Activated T-helper 1 cell treated with anti-CD3 and anti-CD28 coated beads, Interleukin-12 subunit alpha, Interleukin-12 subunit beta, Interleukin-2, Interleukin-4 antibody, amounts not matched to agents 30 ng/mL and 10 ng/mL and 1 ng/mL, durations not matched to agents 14 hours and 24 hours and 36 hours (primary cell): ENCODE measurements at regions not wholly inside any gene's neighbourhood (a gene's known extent, or its start where the extent isn't known, plus 50 kb on each side); places are given as distances from the start of the nearest gene placed in this dataset.

ENCODE experiments used
- DNase-seq: peaks from one replicate; pipeline ENCODE4 v3.0.0; 2021; ENCODE audit warnings: low spot score
- H3K27ac Mint-ChIP-seq: one replicate; pipeline ENCODE4 v1.8.0; 2021; ENCODE audit warnings: mild to moderate bottlenecking, mixed read lengths
- H3K27me3 Mint-ChIP-seq: one replicate; pipeline ENCODE4 v1.8.0; 2022; ENCODE audit warnings: mild to moderate bottlenecking, moderate library complexity, mixed read lengths; ENCODE audit not compliant: insufficient read depth
- H3K36me3 Mint-ChIP-seq: one replicate; pipeline ENCODE4 v1.8.0; 2021; ENCODE audit warnings: low read depth, mixed read lengths
- H3K4me1 Mint-ChIP-seq: one replicate; pipeline ENCODE4 v1.8.0; 2021; ENCODE audit warnings: low read depth, mixed read lengths
- H3K4me3 Mint-ChIP-seq: one replicate; pipeline ENCODE4 v1.8.0; 2021; ENCODE audit warnings: mild to moderate bottlenecking, moderate library complexity, mixed read lengths
- H3K9me3 Mint-ChIP-seq: one replicate; pipeline ENCODE4 v1.8.0; 2021; ENCODE audit warnings: mixed read lengths
- intact Hi-C: fragments of 100-400 bp; cut with micrococcal nuclease; formaldehyde crosslinking; loops from one replicate; pipeline ENCODE4 v1.15.1; 2024

DNA sequence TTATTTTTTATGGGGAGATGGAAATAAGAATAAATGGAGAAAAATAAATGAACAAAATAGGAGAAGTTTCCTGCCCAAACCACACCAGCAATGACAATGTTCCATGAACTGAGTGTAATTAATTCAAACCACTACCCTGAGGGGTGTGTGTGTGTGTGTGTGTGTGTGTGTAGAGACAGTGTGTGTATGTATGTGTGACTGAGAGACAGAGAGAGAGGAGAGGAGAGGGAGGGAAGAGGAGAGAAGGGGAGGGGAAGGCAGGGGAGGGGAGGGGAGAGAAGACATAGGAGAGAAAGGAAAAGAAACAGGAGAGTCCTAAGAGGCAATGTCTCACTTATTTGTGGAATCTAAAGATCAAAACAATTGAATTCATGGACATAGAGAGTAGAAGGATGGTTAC lies 65.0 kb upstream of the POU2AF1 start:
- Mint-ChIP-seq H3K9me3 (no peaks in the 10 kb centered on the region), H3K36me3 (no peaks in the 10 kb centered on the region), H3K27me3 (peaks cover 3% of the 10 kb centered on the region), H3K27ac (no peak overlapping the region), H3K4me3 (no peak overlapping the region), H3K4me1 (peaks cover 41% of the 10 kb centered on the region)
- intact Hi-C loops: loop anchor here (10.0 kb wide), 1 partner anchor 979 kb away; no protein-coding TSS in a partner anchor
- no peak for DNase-seq

DNA sequence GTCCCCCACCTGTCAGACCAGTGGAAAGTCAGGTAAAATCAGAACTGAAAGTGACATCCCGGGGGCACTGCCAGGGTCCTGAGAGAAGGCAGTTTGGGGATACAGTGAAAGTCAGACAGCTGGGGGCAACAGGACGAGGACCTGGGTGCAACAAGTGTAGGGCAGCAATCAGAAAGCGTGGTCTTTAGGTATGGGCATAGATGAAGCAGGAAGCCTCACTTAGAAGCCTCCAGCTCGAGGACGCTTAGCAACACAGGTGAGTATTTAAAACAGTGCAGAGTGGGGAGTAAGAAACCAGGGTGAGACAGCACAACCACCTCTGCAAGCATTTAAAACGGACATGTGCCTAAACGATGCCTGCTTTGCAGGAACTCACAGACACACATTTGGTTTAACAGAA lies 64.6 kb upstream of the POU2AF1 start:
- Mint-ChIP-seq H3K27ac (no peak overlapping the region), H3K9me3 (no peaks in the 10 kb centered on the region), H3K4me1 (peaks cover 41% of the 10 kb centered on the region), H3K27me3 (peaks cover 3% of the 10 kb centered on the region), H3K4me3 (no peak overlapping the region), H3K36me3 (no peaks in the 10 kb centered on the region)
- intact Hi-C loops: loop anchor here (10.0 kb wide), 1 partner anchor 979 kb away; no protein-coding TSS in a partner anchor
- DNase-seq: no peak

GRCh38 chr11:111443032-111443431 lies 64.0 kb upstream of the POU2AF1 start:
- no peak for DNase-seq
- H3K9me3 Mint-ChIP-seq: no peaks in the 10 kb centered on the region
- H3K4me3 Mint-ChIP-seq: no peak overlapping the region
- no peak overlapping the region for H3K27ac Mint-ChIP-seq
- intact Hi-C loops: loop anchor here (10.0 kb wide), 1 partner anchor 978 kb away; no protein-coding TSS in a partner anchor
- no peaks in the 10 kb centered on the region for H3K36me3 Mint-ChIP-seq
- H3K4me1 Mint-ChIP-seq: peaks cover 41% of the 10 kb centered on the region
- H3K27me3 Mint-ChIP-seq: peaks cover 3% of the 10 kb centered on the region

- no peak for DNase-seq
- no peak overlapping the region for H3K27ac Mint-ChIP-seq
- H3K27me3 Mint-ChIP-seq: peaks cover 3% of the 10 kb centered on the region
- no peaks in the 10 kb centered on the region for H3K9me3 Mint-ChIP-seq
- no peaks in the 10 kb centered on the region for H3K36me3 Mint-ChIP-seq
- peaks cover 41% of the 10 kb centered on the region for H3K4me1 Mint-ChIP-seq
- no peak overlapping the region for H3K4me3 Mint-ChIP-seq
- intact Hi-C loops: loop anchor here (10.0 kb wide), 1 partner anchor 977 kb away; no protein-coding TSS in a partner anchor
Measured at GRCh38 chr11:111441443-111441842, 62.4 kb upstream of the POU2AF1 start.

DNA sequence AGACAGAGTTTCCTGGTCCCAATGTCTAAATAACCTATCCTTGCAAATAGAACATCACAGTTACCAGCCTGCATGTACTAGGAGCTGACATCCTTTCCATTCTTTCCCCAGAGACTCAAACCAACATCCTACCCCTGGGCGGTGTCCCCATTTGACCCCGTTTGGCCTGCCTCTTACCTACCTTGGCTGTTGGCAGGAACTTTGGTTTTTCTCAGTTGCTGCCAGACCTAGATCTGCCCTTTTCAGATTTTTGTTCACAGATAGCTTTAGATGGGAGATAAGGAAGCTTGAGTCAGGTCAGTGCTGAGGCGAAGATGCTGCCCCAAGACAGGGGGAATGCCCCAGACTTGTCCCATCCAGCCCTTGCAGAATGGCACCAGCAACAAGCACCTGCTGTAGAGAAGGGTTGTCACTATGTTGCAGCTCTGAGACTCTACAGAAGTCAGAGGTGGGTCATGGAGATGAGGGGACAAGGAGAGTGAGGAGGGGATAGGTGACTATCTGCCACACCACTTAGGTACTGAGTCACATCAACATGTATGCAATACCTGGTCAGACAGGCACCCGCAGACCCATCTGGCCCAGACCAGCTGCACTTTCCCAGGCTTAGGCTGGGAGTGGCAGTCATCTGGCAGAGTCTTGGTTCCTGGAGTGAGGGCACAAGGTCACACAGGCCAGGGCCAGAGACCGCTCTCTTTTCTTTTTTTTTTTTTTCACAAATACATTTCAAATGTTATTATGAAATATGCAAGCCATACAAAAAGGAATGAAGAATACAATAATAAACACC lies 61.5 kb upstream of the POU2AF1 start:
- Mint-ChIP-seq H3K4me3 (no peak overlapping the region), H3K4me1 (peaks cover 32% of the 10 kb centered on the region), H3K9me3 (no peaks in the 10 kb centered on the region), H3K27me3 (peaks cover 3% of the 10 kb centered on the region), H3K27ac (no peak overlapping the region), H3K36me3 (no peaks in the 10 kb centered on the region)
- intact Hi-C loops: loop anchor here (10.0 kb wide), 1 partner anchor 976 kb away; no protein-coding TSS in a partner anchor
- DNase-seq: no peak

DNA sequence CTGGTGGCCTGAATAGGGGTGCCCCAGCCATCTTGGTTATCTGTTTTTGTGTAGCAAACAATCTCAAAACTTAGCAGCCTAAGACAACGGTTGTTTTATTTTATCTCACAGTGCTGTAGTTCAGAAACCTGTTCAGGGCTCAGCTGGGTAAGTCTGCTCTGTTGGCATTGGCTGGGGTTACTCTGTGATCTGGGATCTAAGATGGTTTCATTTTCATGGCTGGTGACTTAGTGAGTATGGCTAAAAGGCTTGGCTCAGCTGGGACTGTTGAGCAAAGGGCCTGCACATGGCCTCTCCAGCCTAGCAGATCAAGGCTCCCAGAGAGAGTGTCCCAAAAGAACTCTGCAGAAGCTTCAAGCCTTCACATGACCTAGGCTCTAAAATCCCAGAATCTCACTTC lies 60.8 kb upstream of the POU2AF1 start:
- Mint-ChIP-seq H3K27me3 (peaks cover 3% of the 10 kb centered on the region), H3K9me3 (no peaks in the 10 kb centered on the region), H3K4me1 (peaks cover 31% of the 10 kb centered on the region), H3K27ac (no peak overlapping the region), H3K4me3 (no peak overlapping the region), H3K36me3 (no peaks in the 10 kb centered on the region)
- DNase-seq: no peak
- intact Hi-C loops: loop anchor here (10.0 kb wide), 1 partner anchor 975 kb away; no protein-coding TSS in a partner anchor

- Mint-ChIP-seq H3K36me3 (no peaks in the 10 kb centered on the region), H3K27ac (no peak overlapping the region), H3K4me1 (peaks cover 31% of the 10 kb centered on the region), H3K4me3 (no peak overlapping the region), H3K27me3 (peaks cover 3% of the 10 kb centered on the region), H3K9me3 (no peaks in the 10 kb centered on the region)
- DNase-seq: no peak
- intact Hi-C loops: no loop called here
Measured at GRCh38 chr11:111438846-111439520, 59.9 kb upstream of the POU2AF1 start.

- intact Hi-C loops: no loop called here
- no peaks in the 10 kb centered on the region for H3K36me3 Mint-ChIP-seq
- H3K4me1 Mint-ChIP-seq: peaks cover 31% of the 10 kb centered on the region
- no peak for DNase-seq
- H3K27ac Mint-ChIP-seq: no peak overlapping the region
- no peaks in the 10 kb centered on the region for H3K9me3 Mint-ChIP-seq
- no peak overlapping the region for H3K4me3 Mint-ChIP-seq
- H3K27me3 Mint-ChIP-seq: peaks cover 3% of the 10 kb centered on the region
Measured at GRCh38 chr11:111438168-111438567, 59.1 kb upstream of the POU2AF1 start.

DNA sequence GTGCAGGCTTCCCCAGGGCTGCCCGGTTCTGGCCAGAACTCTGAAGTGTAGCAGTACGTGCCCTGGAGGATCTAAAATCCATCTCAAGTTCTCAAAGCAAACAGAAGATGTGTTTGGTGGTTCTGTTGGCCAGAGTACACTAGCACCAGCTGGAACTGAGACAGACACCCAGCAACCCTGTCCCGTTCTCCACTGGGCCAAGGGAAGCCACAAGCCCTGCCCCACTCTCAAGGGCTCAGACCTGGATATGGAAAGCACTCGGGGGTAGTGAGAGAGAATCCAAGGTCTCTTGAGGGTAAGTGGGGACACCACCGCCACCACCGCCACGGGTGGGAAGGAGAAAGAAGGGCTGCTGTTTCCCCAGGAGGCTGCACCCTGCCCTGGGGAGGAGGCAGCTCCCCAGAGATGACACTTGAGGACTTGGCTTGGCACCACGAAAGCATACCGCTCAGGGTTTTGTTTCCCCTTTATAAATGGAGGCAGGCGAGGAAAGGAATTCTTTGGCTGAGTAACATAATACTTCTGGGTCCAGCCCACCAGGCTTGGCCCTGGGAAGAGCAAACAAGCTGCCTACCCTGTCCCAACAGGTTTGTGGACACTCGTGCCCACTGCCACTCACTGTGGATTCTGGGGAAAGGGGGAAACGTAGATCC lies 56.1 kb upstream of the POU2AF1 start:
- intact Hi-C loops: no loop called here
- Mint-ChIP-seq H3K36me3 (no peaks in the 10 kb centered on the region), H3K4me1 (peaks cover 15% of the 10 kb centered on the region), H3K27ac (no peak overlapping the region), H3K4me3 (no peak overlapping the region), H3K9me3 (no peaks in the 10 kb centered on the region), H3K27me3 (peaks cover 6% of the 10 kb centered on the region)
- DNase-seq: no peak

GRCh38 chr11:111429066-111429506 lies 50.0 kb upstream of the POU2AF1 start:
- peaks cover 6% of the 10 kb centered on the region for H3K4me1 Mint-ChIP-seq
- no peaks in the 10 kb centered on the region for H3K9me3 Mint-ChIP-seq
- no peak overlapping the region for H3K27ac Mint-ChIP-seq
- no peaks in the 10 kb centered on the region for H3K36me3 Mint-ChIP-seq
- intact Hi-C loops: loop anchor here (1.0 kb wide), 3 partner anchors 17 to 146 kb away; no protein-coding TSS in a partner anchor
- DNase-seq: peak; percentile 40
- peaks cover 6% of the 10 kb centered on the region for H3K27me3 Mint-ChIP-seq
- H3K4me3 Mint-ChIP-seq: no peak overlapping the region
